NK-92 (cell line): ENCODE measurements at regions not wholly inside any gene's neighbourhood (a gene's known extent, or its start where the extent isn't known, plus 50 kb on each side); places are given as distances from the start of the nearest gene placed in this dataset.
"Not testable (repeated sequence)": the region's sequence is repeated elsewhere in the genome, so short reads cannot be mapped to it uniquely, and the experiment has no call there.

Experiments
- DNase-seq: peaks from one replicate; lab custom pipeline; 2025; ENCODE audit not compliant: unreplicated experiment; lab: John Stamatoyannopoulos, UW

GRCh38 chrX:45842207-45842925, 641.7 kb upstream of the DIPK2B start:
- no peak for DNase-seq

DNA sequence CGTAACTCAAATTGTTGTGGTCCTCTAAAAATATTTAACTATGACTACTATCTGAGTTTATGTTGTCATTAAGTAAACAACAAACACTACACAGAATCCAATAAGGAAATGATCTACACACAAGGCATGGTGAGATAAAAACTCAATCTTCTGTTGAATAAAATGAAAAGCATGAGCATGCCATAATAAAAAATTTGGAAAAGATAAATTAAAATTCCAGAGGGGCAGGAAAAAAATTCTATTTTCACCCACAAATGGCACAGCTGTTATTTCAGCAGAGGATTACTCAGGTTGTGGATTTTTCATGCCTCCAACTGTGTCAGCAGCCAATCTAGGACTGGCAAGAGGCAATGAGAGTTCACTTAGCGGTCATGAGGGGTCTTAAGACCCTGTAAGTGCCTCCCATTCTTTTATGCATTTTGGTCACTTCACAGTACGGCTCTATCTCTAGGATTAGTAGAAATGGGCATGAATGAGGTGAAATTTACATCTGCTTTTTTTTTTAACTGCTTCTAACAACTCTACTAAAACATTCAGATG, 639.8 kb upstream of the DIPK2B start:
- DNase-seq = no peak

DNA sequence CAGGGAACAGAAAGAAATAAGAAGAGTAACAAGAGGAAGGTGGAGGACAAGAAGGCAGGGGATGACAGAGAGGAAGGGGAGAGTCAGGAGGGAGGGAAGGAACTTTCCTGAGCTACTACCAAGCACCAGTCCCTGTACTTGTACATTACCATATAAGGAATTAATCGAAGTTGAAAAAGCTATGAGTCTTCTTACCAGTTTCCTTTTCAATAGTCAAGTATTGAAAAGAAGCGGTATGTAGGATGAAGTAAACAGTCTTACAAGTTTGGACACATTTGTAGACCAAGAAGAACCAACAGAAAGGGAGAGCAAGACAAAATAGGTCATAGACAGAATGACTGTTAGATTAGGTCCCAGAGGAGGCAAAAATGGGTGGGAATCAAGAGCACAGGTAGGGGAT, 629.7 kb upstream of the DIPK2B start:
- no peak for DNase-seq

DNA sequence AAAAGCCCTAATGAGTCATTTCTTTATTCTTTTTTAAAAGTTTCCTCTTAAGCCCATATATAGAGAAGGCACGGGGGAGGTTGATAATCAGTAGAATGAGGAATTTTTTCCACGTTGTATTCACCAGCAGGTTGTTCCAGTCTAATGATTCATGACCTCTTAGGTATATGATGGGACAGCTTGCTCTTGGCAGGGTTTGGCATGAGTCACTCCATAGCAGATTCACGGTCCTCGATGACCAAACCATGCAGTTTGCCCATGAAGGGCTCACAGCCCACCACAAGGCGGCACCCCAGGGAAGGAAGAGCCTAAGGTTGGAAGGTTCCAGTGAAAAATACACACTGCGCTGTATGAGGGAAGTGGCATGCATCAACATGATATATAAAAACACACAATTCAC, 623.8 kb upstream of the DIPK2B start:
- no peak for DNase-seq

- no peak for DNase-seq
Measured at GRCh38 chrX:45823536-45823935, 622.9 kb upstream of the DIPK2B start.

- no peak for DNase-seq
Measured at GRCh38 chrX:45822124-45822523, 621.4 kb upstream of the DIPK2B start.

- DNase-seq = no peak
Measured at GRCh38 chrX:45818913-45819312, 618.2 kb upstream of the DIPK2B start.

DNA sequence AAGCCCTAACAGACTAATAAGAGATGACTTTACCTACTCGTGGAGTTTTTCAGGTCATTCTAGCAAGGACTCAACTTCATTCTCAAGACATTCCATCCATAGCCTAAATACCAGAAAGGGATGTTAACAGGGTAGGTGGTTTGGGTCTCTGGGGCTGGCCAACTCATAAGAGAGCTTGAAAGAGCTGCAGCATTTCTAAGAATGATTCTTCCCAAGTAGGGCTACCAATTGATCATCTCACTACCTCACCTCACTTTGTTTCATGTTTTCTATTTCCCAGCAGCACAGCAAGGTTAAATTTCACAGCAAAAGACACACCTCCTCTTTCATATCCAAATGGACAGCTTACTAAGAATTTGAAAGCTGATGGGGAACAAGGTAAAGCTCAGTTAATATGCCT, 614.8 kb upstream of the DIPK2B start:
- no peak for DNase-seq

- DNase-seq = no peak
Measured at GRCh38 chrX:45811326-45811725, 610.6 kb upstream of the DIPK2B start.

- no peak for DNase-seq
Measured at GRCh38 chrX:45807572-45808425, 607.1 kb upstream of the DIPK2B start.

DNA sequence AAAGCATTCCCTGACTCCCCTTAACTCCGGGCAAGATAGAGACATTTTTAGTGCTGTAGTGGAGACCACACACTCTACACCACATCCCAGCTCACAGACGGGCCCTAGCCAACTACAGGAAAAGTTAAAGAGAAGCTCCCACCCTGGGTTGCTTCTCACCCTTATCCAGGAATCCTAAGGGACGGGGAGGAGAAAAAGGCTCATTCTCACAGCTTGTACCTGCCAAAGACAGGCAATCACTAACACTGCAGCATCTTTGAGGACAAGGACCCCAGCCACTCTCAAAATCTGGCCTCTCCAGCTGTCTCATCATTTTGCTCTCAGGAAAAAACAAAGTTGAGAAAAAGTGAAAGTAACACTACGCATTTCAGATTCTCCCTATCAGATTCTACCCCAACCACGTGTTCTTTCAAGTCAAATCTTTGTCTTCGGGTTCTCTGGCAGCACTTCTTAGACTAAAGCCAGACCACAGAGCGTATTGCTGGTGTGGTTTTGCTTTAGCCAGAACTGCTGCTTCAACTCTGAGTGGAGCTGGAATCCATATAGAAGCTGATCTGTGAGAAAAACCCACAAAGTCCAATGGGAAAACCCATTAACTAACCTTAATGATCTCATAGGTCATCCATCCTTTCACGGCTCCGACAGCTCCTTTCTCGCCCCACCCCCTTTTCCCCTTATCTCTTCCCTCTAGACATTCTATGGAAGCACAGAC, 605.9 kb upstream of the DIPK2B start:
- no peak for DNase-seq

DNA sequence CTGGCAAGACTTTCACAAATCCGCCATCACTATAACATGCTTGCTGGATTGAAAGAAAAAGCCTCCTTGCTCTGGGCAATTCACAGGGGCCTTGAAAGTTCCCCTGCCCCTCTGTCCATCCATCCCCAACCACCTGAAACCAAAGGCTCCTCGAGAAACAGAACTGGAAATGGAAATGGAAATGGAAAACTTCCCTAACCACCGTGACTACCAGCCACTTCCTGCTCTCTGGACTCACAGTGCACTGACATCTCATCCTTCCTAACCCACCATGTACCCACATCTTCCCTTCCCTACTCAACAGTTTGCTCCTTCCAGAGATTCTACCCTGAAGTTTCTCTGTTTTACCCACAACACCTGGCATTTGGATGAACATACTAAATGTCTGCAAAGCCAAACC, 603.6 kb upstream of the DIPK2B start:
- DNase-seq = no peak

DNA sequence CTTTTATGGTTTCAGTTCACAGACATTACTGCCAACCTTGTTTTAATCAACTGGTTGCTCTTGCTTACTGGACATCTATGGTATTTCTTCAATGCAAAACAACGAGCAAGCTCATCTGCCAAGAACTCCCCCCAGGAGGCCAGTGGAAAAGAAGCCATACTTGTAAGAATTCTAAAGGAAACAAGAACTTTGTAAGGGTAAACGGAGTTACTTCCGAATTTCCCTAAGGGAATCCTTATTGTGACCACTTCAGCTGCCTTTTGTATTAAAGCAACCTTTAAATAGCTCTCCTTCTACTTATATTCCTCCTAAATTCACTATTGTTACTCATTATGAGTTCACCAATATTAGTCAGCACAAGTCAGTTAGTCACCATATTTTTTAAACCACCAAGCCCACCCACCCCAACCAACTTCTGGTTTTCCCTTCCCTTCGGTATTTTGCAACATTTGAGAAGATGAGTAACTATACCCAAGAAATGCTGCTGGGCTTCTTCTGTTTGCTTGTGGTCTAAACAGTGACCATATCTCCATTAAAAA, 602.8 kb upstream of the DIPK2B start:
- DNase-seq = no peak

DNA sequence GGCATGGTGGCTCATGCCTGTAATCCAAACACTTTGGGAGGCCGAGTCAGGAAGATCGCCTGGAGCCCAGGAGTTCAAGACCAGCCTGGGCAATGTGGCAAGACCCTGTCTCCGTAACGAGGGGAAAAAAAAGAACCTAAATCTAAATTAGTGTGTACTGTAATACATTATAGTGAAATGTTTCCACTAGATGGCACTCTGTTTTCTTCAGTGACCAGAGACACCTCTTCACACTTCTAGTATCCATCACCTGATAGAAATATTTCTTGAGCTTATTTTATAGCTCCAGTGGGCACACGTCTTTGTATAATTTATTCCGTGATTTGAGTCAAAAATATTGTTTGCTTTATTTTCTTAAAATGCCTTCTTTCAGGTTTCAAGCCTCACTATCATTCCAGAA, 600.9 kb upstream of the DIPK2B start:
- DNase-seq = no peak

GRCh38 chrX:45800746-45801453, 600.2 kb upstream of the DIPK2B start:
- DNase-seq = not testable (repeated sequence)

DNA sequence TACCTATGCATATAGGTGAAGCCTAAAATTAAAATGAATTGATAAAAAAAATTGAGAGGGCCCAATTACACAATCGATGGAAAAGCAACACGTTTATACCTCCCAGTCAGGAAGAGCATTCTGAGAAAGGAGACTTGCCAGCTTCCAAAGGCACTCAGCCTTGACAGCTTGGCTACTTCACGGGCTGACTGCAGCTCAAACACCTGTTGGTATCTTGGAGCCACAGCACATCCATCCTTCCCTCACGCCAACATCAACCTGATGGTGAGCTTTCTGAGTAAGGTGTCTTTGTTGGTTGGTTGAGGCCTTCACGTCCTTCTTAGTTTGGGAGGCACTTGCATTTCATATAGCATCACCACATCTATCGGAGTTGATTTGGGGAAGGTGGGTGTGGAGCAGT, 598.9 kb upstream of the DIPK2B start:
- DNase-seq = no peak

DNA sequence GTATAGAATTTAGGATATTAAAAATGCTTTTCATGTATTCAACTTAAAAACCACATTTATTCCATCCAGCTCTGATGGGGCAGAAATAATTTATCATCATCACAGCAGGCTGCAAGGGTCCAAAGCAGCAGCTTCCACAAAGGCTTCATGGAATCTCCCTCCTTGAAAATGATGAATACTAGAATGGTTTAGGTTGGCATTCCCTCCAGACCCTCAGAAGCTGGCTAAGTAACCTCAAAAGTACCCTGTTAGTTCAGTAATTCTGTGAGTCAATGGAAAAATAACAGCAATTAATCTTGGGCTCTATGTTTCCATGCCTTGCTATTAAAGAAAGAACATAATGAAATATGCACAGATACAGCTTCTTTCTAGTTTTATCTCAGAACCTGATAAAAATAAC, 594.9 kb upstream of the DIPK2B start:
- no peak for DNase-seq

DNA sequence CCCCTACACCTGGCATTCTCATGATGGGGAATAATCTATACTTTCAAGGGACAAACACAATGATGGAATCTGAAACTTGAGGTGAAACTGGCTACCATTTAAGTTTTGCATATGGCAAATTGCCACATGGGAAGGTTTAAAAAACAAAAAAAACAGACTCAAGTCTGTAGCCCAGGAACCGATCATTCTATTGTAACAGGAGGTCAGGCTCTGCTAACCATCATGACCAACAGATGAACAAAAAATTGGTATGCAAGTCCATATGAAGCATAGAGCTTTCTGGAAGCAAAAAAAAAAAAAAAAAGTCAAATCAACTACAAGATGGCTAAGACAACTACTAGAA, 594.3 kb upstream of the DIPK2B start:
- no peak for DNase-seq

DNA sequence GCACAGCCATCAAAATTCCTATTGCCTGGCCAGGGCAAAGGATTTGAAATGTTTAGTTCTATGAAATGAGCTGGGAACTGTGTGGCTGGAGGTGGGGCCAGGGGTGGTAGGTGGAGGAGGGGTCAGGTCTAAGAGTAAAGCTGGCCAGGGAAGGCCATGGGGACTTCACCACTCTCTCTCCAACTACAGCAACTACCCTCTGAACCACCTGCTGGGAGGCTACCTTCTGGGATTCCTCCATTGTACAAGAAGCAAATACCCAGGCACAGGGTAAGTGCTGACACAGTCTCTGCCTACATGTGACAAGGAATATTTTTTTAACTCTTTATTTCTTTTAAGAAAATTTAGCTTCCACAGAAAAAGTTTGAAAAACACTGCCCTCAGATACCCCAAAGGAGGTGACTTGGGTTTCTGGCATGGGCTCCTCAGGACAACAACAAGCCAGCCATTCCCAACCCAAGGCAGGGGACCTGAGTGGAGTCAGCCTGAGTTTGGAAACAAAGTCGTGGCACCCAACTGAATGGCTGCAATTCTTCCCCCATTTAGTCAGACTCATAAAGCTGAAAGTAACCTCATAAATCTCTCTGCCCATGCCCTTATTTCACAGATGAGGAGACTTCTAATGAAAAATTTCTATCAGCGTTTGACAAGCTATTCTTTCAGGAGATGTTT, 593.8 kb upstream of the DIPK2B start:
- no peak for DNase-seq

GRCh38 chrX:45788941-45789348, 588.3 kb upstream of the DIPK2B start:
- no peak for DNase-seq
